Hippocampal formation (tissue), 2 donors: ENCODE measurements at regions not wholly inside any gene's neighbourhood (a gene's known extent, or its start where the extent isn't known, plus 50 kb on each side); places are given as distances from the start of the nearest gene placed in this dataset.

Experiments used
- DNase-seq, 2 donors: peaks; one replicate each; lab custom pipeline; 2025; lab: John Stamatoyannopoulos, UW

DNA sequence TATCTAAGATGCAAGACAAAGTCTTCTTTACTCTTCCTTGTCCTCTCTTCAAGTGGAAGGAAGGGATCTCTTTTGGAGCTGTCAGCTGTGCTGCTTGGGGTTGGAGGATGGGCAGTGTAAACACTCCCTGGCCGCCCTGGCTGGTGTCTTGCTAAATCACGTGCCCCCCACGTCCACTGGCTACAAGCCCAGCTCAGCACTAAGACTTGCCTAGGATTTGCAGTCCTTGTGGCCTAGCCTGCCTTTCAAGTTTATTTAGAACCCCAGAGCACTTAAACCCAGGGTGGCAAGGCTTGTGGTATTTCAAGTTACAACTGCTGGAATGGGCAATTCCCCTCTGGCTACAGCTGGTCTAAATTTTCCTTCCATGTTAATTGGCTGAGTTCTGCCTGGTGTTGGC is 272.4 kb upstream of the MYO3A start:
- DNase-seq: no peak

DNA sequence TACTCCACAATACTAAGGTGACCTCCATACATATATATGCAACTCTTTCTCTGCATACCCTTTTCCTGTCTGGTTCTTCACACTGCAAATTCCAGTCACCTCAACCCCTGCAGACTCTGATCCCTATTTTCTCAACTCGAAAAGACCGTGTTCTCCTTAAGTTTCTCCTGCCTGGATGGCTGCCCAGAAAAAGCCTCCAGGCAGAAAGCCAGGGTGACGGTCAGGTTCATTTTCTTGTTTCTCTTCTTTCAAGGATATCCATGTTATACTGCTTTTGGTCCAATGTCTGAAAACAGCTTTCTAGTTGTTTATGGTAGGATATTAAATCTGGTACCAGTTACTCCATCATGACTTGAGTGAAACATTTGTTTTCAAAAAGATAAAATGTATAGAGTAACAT is 267.8 kb upstream of the MYO3A start:
- DNase-seq: no peak

DNA sequence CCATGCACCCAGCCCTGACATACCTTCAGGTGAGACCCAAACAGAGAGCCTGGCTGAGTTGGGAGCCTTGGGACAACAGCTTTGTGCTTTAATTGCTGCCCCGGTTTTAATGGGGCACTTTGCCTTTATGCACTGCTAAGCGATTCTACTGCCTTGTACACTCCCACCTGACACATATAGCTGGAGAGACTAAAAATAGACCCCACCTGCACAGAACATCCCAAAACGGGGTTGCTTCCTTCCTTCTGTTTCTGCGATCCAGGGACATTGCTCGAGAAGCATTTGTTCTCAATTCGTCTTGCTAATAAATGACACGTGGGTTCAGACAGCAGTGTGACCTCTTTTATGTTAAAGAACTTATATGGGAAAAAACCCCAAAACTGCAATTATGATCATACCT is 258.8 kb upstream of the MYO3A start:
- no peak for DNase-seq

DNA sequence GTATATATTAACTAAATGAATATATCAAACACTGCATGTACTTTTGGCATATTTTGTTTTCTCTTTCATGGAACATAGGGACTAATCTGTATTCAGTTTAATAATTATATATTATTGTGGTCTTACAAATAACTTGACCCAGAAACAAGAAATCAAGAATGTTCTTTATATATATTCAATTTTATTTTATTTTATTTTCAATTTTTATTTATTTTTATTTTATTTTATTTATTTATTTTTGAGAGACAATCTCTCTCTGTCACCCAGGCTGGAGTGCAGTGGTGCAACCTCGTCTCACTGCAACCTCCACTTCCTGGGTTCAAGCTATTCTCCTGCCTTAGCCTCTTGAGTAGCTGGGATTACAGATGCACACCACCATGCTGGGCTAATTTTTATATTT is 258.4 kb upstream of the MYO3A start:
- no peak for DNase-seq

DNA sequence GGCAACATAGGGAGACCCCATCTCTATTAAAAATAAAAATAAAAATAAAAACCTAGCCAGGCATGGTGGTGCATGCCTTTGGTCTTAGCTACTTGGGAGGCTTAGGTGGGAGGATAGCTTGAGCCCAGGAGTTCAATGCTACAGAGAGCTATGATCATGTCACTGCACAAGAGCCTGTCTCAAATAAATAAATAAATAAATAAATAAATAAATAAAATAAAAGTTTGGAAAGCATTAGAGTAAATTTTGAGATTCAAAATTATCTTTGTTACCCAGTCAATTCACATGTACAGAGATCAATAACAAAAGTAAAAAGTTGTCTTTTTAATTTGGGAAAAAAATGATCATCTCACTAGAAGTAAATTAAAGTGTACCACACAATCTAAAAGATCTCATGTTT is 255.8 kb upstream of the MYO3A start:
- no peak for DNase-seq

DNA sequence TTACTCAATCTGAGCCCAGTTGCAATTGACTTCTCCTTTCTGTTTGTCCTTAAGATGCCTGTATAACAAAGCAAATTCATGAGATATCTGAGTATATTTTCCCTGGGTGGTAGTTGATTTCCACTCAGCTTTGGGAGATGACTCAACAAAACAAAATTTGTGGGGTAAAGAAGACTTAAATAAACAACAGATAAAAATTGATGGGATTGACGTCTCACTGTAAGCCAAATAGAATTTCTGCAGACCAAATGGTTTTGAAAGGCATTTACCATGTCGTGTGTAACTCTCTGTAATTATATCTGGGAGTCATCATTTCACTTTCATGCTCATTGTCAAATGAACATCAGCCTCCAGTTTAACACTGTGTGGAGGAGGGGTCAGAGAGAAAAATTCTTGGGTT is 255.4 kb upstream of the MYO3A start:
- no peak for DNase-seq

DNA sequence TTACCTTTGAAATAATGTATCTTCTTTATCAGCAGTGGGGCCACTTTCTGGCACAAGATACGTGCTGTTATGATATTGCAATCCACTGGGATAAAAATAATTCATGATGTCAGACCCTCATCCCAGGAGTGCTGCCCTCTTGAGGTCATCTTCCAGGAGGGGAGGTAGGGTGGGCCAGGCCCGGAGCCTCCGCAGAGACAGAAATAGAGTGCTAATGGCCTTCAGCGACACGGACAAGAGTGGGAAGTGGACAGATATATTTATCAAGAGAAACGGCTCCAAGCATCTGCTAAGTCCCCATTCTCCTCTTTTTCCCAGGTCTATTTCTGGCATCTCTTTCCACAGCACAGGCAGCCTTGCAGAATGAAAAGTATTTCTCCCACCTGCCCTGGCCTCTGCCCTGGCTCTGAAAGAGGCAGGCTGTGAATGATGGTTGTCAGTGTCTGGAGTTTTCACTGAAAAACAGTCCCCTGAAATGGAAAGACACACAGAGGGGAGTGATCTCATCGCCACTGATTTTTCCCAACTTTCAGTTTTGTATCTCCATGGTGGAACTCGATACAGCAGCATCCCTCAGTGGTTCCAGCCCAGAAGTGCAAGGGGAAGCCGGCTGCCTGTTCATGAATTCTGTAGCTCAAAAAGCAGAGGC is 251.7 kb upstream of the MYO3A start:
- DNase-seq: peak; percentile 38 to 74

DNA sequence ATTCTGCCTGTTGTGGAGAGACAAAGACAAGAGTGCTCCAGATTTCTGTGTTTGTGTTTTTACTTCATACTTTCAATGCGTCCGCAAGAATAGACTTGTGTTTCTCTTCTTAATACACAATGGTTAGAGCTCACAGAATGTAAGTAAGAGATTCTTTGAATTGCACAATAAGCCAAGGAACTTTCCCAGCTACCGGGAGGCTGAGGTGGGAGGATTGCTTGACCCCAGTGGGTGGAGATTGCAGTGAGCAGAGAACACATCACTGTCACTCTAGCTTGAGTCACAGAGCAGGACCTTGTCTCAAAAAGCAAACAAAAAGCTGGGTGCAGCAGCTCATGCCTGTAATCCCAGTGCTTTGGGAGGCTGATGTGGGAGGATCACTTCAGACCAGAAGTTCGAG is 250.7 kb upstream of the MYO3A start:
- DNase-seq: no peak

DNA sequence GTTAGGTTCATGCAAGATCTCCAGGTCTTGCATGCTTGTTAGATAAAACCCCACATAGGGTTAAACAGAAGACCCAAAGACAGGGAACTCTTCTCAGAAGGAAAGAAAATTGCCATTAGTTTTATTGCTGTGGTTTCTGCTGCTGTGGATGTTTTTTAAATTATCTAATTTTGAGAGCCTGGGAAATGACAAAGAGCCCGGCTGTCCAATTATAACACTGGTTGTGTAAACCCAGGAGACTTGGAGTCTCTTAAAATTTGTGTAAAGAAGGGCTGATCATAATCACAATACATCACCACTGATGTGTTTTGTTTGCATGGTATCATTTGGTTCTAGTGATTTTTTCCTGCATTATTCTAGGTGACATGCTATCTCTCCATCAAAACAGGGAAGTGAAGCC is 246.5 kb upstream of the MYO3A start:
- DNase-seq: no peak

DNA sequence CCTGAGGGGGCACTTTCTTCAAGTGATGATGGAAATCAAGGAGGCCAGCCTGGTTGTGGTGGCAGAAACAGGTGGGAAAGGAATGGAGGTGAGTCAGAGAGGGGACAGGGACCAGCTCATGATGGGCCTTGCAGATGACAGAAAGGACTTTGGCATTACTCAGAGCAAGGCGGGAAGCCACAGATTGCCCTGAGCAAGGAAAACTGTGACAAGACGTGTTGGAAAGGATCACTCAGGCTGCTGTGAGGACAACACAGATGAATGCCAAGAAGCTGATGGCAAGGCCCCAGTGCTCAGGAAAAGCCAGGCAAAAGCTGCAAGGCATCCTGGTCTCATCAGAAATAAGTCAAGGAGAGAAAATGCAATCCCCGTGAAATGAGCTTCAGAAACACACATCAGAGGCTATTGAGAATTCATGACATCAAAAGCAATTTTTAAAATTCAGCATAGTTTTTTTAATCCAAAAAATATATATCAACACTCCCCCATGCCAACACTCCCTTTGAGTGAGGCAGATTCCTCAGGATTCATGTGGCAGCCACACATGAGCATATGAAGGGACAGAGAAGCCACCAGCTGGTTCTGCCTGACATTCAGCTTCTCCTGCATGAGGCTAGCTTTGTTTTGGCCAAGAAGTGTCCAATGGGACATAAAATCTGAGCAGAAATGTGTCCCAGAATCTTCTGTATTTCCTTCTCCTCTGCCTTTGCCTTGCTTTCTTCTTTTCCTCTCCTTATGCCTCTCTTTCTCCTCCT is 244.5 kb upstream of the MYO3A start:
- no peak for DNase-seq

DNA sequence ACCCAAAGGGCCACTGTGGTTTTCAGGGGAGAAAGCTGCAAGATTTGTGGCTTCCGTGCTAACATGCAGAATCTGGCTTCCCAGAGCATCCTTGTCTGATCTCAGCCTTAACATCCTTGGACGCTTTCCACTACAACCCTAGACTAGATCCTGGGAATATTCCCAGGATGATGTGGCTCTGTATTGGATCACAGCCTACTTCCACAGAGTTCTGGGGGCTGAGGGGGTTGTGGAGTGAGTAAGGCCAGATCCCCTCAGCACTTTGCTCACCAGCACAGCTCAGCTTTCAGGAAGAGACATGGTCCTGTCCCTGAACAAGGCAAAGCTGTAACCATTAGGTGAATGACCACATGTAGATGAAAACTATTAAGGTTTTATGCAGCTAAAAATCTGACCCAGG is 241.3 kb upstream of the MYO3A start:
- no peak for DNase-seq

DNA sequence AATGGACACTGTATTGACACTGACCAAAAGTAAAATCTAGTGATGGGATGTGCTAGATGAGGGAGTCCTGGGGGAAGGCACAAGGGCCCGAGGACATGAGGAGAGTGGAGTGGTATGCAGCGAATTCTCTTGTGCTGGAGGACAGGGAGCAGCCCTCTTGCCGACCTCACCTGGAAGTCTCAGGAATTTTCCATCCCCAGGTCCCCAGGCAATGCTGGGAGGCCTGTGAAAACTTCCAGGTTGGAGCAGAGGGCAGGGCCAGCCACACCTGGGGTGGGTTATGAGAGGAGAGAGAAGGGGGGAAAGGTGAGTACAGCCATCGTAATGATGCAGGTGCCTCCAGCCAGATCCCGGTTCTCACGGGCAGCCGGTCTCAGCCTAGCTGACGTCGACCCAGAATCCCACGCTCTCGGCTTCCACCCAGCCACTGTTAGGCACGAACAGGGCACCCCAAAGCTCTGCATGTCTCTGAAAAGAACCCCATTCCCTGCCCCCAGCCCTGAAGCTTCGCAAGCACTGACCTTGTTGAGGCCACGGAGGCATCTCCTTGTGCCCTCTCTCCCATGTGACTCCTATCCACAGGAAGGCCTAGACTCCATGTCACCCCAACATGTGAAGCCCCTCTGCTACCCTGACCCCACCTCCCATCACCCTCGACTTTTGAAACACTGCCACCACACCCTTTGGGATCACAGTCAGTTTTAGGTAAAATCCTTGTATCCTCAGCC is 239.7 kb upstream of the MYO3A start:
- DNase-seq: no peak

DNA sequence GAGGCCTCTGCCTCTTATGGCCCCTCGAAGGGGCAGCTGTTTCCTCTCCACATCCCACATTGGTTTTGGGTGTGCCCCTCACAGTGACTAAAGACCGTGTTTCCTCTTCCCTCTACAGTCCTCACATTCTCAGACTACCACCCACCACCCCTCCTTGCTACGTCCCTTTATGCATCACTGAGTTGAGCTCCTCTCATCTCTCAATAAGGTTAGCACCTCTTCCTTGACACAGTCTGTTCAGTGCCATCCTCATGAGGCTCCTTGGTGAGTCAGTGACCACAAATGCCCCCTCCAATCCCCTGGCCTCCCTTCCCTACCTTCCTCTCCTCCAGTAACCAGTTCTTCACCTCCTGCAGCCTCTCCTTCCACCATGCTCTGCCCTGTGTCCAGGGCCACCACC is 239.1 kb upstream of the MYO3A start:
- no peak for DNase-seq

DNA sequence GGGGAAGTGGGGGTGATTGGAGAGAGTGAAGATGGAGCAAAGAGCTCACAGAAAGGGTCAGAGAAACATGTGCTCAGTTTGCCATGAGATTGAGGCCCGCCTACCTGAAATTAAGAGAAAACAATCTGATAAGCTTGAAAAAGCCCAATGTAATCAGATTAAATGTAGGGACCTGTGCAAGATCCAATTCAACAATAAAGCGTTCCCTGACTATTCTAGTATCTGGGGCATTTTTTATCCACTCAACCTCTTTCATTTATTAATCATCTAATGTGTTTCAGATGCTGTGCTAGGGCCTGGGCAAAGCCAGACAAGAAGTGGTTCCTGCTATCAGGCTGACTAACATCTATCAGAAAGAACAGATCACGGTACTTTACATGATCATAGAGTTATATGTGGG is 238.4 kb upstream of the MYO3A start:
- DNase-seq: no peak

DNA sequence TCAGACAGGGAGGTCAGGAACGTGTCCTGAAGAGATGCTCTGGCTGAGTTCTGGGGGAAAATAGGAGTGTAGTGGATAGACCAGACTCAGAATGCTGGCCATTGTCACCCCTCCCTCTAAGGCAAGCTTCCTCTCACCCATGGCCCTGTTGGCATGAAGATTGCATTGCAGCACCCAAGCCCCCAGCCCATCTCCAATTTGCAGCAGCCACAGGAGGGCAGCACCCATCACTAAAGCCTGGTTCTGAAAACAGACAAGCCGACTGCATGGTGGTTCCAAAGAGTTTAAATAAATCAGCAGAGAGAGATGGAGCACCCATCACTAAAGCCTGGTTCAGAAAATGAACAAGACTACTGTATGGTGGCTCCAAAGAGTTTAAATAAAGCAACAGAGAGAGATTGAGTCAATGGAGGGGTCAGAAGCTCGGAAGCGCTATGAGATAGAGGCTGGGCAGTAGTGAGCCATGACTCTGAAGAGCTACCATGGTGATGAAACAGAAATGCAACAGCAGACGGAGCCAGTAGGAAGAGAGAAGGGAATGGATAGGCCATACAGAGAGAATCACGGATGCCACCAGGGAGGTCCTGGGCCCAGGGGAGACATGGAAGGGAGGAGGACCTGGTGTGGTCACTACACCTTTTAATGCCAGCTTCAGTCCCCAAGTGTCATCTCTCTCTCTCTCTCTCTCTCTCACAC is 237.9 kb upstream of the MYO3A start:
- DNase-seq: no peak

DNA sequence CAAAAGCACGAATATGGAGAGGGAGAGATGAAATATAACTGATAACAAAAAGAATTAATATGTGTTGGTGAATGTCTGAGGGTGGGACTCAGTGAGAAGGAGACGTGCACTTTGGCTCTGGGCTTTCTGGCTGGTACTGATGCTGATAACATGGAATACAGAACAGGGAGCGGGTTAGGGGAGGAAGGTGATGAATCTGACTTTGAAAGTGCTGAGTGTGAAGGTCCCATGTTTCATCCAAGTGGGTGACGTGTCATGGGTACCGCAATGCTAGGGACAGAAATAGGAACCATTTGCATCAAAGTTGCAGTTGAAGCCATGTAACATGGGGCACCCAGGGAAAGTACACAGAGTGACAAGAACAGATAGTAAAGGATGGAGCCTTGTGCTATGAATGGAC is 236.6 kb upstream of the MYO3A start:
- no peak for DNase-seq

DNA sequence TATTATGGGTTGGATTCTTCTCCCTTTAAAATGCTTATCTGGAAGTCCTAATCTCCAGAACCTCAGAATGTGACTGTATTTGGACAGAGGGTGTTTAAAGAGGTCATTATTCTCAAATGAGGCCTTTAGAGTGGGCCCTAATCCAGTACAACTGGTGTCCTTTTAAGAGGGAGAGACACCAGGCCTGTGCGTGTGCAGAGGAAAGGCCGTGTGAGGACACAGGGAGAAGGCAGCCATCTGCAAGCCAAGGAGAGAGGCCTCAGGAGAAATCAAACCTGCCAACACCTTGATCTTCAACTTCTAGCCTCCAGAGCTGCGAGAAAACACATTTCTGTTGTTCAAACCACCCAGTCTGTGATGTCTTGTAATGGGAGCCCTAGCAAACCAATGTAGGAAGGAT is 235.4 kb upstream of the MYO3A start:
- no peak for DNase-seq

DNA sequence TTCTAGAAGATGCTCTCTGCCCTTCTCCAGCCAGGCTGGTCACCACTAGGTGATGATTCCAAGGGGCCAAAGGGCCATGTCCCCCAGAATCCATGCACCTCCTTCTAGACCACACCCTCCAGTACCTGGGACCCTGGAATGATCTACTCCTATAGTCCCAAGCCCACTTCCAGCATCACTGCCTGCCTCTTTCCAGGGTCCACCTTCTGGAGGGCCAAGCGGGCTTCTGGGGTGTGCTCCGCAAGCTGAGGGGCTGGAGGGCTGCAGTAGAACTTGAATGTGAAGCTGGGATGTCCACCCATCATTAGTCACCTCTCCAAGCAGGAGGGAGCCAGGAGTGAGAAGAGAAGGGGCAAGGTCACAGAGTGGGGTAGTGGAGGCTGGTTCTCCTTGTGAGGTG is 234.4 kb upstream of the MYO3A start:
- no peak for DNase-seq

DNA sequence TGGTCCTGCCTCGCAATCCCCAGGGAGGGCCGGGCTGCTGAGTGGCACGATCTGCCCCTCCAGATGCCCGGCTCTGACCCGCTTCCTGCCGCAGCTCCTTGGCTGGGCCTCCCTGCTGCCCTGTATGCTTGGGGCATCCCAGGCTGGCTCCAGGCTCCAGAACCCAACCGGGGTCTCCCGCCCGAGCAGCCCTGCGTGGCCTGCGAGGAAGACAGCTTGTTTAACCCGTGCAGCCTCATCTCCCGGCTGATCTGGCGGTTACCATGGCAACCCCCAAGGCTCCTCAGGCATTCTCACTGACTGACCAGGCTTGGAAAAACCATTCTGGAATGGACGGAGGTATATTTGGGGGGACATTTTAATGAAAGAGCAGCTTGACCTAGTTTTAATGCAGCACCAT is 232.4 kb upstream of the MYO3A start:
- DNase-seq: no peak

DNA sequence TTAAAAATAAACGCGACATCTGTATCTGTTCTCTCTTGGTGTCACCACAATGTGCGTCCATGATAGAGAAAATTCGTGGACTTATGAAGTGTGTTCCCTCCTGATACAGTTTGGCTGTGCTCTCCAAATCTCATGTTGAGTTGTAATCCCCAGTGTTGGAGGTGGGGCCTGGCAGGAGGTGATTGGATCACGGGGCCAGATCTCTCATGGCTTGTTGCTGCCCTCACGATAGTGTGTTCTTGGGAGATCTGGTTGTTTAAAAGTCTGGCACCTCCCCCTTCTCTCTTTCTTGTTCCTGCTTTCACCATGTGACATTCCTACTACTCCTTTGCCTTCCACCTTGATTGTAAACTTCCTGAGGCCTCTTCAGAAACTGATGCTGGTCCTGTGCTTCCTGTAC is 229.4 kb upstream of the MYO3A start:
- no peak for DNase-seq

DNA sequence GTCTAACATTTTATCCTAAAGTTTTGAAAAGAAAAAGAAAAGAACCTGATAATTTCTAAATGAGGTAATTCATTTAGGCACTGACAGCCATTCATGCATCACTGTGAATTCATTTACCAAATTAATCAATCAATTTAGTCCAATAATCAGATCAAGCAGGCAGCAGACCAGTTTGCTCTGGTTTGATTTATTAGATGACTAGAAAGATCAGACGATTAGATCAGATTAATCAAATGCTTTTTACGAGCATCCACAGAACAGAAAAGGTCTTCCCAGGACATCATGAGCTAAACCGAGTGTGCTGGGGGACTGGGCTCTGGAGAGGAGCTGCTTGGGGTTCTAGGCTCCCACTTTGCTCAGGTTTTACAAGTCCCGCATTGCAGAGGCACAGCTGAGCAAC is 226.5 kb upstream of the MYO3A start:
- DNase-seq: no peak

DNA sequence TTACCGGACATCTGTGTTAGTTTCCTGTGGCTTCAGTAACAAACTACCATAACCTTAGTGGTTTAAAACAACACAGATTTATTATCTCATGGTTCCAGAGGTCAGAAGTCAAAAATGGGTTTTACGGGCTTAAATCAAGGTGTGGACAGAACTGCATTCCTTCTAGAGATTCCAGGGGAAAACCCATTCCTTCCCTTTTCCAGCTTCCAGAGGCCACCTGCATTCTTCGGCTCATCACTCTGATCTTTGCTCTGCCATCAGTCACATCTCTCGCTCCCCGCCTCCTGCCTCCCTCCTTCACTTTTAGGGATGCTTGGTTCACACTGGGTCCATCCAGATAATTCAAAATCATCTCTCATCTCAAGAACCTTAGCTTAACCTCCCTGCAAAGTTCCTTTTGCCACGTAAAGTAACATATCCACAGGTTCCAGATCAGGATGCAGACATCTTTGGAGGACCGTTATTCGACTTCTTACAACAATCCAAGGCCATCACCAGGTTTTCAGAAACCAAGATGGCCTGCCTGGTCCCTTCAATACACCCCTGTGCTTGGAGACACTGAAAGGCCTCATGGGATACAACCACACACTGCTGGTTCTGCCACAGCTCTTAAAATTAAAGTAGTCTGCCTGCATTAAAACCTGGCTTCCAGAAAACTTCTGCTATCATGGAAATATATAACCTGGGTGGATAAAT is 225.9 kb upstream of the MYO3A start:
- DNase-seq: no peak
